ENCODE measurements at regions not wholly inside any gene's neighbourhood (a gene's known extent, or its start where the extent isn't known, plus 50 kb on each side); places are given as distances from the start of the nearest gene placed in this dataset.
"Not testable (repeated sequence)": the region's sequence is repeated elsewhere in the genome, so short reads cannot be mapped to it uniquely, and the experiment has no call there.

- DNase-seq, result no peak
Observed at GRCh38 chrX:40885989-40886388, 150.6 kb upstream of the MED14 start.

- no peak for DNase-seq
Observed at GRCh38 chrX:40887476-40887875, 152.1 kb upstream of the MED14 start.

GRCh38 chrX:40891798-40892197, 156.5 kb upstream of the MED14 start:
- no peak for DNase-seq

GRCh38 chrX:40893251-40893910, 158.0 kb upstream of the MED14 start:
- DNase-seq, result no peak

GRCh38 chrX:40895246-40895645, 159.9 kb upstream of the MED14 start:
- no peak for DNase-seq

- no peak for DNase-seq
Observed at GRCh38 chrX:40897718-40898270, 162.5 kb upstream of the MED14 start.

GRCh38 chrX:40904739-40905138, 169.4 kb upstream of the MED14 start:
- DNase-seq, result not testable (repeated sequence)

- no peak for DNase-seq
Observed at GRCh38 chrX:40908026-40908425, 172.7 kb upstream of the MED14 start.

GRCh38 chrX:40908857-40909475, 173.6 kb upstream of the MED14 start:
- no peak for DNase-seq

GRCh38 chrX:40912166-40912565, 173.1 kb upstream of the USP9X start:
- DNase-seq, result no peak

- DNase-seq, result no peak
Observed at GRCh38 chrX:40912576-40912975, 172.7 kb upstream of the USP9X start.

GRCh38 chrX:40920351-40920750, 164.9 kb upstream of the USP9X start:
- DNase-seq, result no peak

- no peak for DNase-seq
Observed at GRCh38 chrX:40922307-40922706, 162.9 kb upstream of the USP9X start.

- not testable (repeated sequence) for DNase-seq
Observed at GRCh38 chrX:40926739-40927427, 158.4 kb upstream of the USP9X start.

GRCh38 chrX:40928076-40928475, 157.2 kb upstream of the USP9X start:
- no peak for DNase-seq

- DNase-seq, result peak in 2 of 58 donors; percentile 0 to 2
Observed at GRCh38 chrX:40931921-40932320, 153.3 kb upstream of the USP9X start.

GRCh38 chrX:40933132-40933705, 152.0 kb upstream of the USP9X start:
- DNase-seq, result no peak

- DNase-seq, result no peak
Observed at GRCh38 chrX:40933706-40934425, 151.4 kb upstream of the USP9X start.

GRCh38 chrX:40936827-40937226, 148.4 kb upstream of the USP9X start:
- DNase-seq, result no peak

- DNase-seq, result peak in 1 of 58 donors; percentile 3
Observed at GRCh38 chrX:40938423-40938822, 146.8 kb upstream of the USP9X start.

- DNase-seq, result no peak
Observed at GRCh38 chrX:40943093-40943641, 142.1 kb upstream of the USP9X start.

Measured in anterior cingulate cortex (tissue), 58 donors.